SJSA1 (cell line): ENCODE measurements at regions not wholly inside any gene's neighbourhood (a gene's known extent, or its start where the extent isn't known, plus 50 kb on each side); places are given as distances from the start of the nearest gene placed in this dataset.
A peak's percentile ranks its signal among the peaks of the same experiment; 100 is the strongest.

Source experiments
- DNase-seq, 2 experiments: peaks; one replicate each; pipeline ENCODE4 v3.0.0-alpha.2; 2015 to 2020; ENCODE audit warnings: low spot score in 2 of 2, low read depth in 1 of 2
- H3K27ac ChIP-seq: fragments of 250-450 bp; sonication (Bioruptor Pico); 2 replicates; pipeline ENCODE4 v1.5.1; 2020; ENCODE audit warnings: mild to moderate bottlenecking, moderate library complexity
- H3K27me3 ChIP-seq: fragments of 250-450 bp; sonication (Bioruptor Pico); replicated peaks from 2 replicates; pipeline ENCODE4 v1.5.1; 2020; ENCODE audit warnings: mild to moderate bottlenecking, moderate library complexity
- H3K36me3 ChIP-seq: fragments of 250-450 bp; sonication (Bioruptor Pico); 2 replicates; pipeline ENCODE4 v1.5.1; 2020; ENCODE audit warnings: mild to moderate bottlenecking
- H3K4me1 ChIP-seq: fragments of 250-450 bp; sonication (Bioruptor Pico); replicated peaks from 2 replicates; pipeline ENCODE4 v1.6.1; 2021; ENCODE audit warnings: mild to moderate bottlenecking
- H3K4me3 ChIP-seq: fragments of 250-450 bp; sonication (Bioruptor Pico); 2 replicates; pipeline ENCODE4 v1.5.1; 2020; ENCODE audit warnings: mild to moderate bottlenecking
- H3K9me3 ChIP-seq: fragments of 250-450 bp; sonication (Bioruptor Pico); replicated peaks from 2 replicates; pipeline ENCODE4 v1.5.1; 2020; ENCODE audit warnings: mild to moderate bottlenecking

DNA sequence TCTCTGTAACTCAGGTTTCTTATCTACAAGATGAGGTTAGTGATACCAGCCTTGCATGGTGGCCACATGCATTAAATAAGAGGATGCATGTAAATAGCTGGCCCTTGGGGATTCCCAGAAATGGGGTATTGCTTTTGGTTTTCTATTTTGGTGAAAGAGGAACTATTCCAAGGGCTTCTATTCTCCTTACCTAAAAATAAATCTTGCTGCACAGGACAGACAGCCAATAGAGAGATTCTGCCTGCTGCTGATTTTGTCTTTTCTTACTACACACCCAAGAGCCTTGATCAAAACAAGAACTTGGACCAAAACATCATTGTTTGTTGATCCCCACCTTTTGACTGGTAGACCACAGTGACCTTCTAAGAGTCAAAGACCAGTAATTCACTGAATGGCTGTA lies 161.8 kb downstream of the PJA2 start:
- Histone ChIP-seq H3K9me3 (peaks cover 7% of the 10 kb centered on the region; the same call in 1 of the 2 replicates), H3K4me3 (no peak overlapping the region), H3K27me3 (no peaks in the 10 kb centered on the region), H3K27ac (no peak overlapping the region), H3K36me3 (no peaks in the 10 kb centered on the region), H3K4me1 (no peaks in the 10 kb centered on the region)
- peak in 1 of 2 experiments; percentile 2 for DNase-seq

DNA sequence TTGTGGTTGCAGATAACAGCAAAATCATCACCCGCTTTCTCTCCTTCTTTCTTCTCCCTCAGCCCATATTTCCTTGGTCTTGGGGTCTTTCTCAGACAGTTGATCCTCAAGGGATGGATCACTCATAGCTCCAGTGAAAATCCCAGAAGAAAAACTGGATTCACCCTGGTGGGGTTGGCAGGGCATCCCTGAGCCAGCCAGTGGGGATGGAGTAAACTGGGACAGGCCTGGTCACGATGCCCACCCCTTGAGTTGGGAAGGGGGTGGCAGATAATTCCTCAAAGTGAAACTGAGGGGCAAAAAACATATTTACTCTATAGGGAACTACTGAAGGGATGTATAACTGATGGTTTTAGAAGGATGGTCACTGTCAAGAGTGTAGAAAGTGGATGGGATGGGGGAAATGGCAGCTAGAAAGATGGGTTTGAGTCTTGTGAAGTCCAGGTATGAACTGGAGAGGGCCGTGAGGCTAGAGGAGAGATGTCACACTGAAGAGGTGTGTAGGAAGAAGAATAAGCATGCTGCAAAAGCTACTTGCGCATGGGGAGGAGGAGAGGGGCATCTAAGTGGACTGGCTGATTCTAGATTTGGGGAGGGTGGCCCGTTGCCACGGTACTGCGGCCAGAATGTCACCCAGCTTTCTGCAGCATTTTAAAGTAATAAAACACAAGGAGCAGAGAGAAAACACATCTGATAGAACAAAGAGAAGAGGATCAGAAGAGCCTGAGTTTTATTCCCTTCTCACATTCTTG lies 162.8 kb downstream of the PJA2 start:
- H3K4me1 ChIP-seq: no peaks in the 10 kb centered on the region
- DNase-seq: peak in 1 of 2 experiments; percentile 16
- no peaks in the 10 kb centered on the region for H3K36me3 ChIP-seq
- no peak overlapping the region for H3K4me3 ChIP-seq
- no peak overlapping the region for H3K27ac ChIP-seq
- H3K27me3 ChIP-seq: no peaks in the 10 kb centered on the region
- peaks cover 7% of the 10 kb centered on the region; the same call in 1 of the 2 replicates for H3K9me3 ChIP-seq
